ENCODE measurements at regions not wholly inside any gene's neighbourhood (a gene's known extent, or its start where the extent isn't known, plus 50 kb on each side); places are given as distances from the start of the nearest gene placed in this dataset.
"Not testable (repeated sequence)": the region's sequence is repeated elsewhere in the genome, so short reads cannot be mapped to it uniquely, and the experiment has no call there.

- Histone ChIP-seq H3K4me3 (no peak overlapping the region), H3K9ac (no peak overlapping the region), H3K4me1 (peaks cover 13% of the 10 kb centered on the region), H3F3A (ENCODE audit: low read depth) (no peaks in the 10 kb centered on the region), H3K27ac (no peak overlapping the region), H3K4me2 (peak overlapping the region; percentile 19), H3K27me3 (no peaks in the 10 kb centered on the region), H2AFZ (replicated peaks) (no peak overlapping the region), H4K20me1 (ENCODE audit: low read depth) (no peaks in the 10 kb centered on the region), H3K36me3 (no peaks in the 10 kb centered on the region), H3K79me2 (ENCODE audit: low read depth) (no peaks in the 10 kb centered on the region), H3K9me3 (ENCODE audit: low read depth) (no peaks in the 10 kb centered on the region)
- TF ChIP-seq CTCF (IDR thresholded peaks at IDR 0.05) (no peak), EZH2phosphoT487 (IDR thresholded peaks at IDR 0.05) (no peak), EZH2 (IDR thresholded peaks at IDR 0.05) (no peak)
- Mint-ChIP-seq H3K9me3 (peaks cover 5% of the 10 kb centered on the region), H3K4me3 (no peak overlapping the region), H3K27ac (no peak overlapping the region), H3K36me3 (no peaks in the 10 kb centered on the region), H3K27me3 (ENCODE audit: insufficient read depth, low read depth) (no peaks in the 10 kb centered on the region), H3K4me1 (peaks cover 7% of the 10 kb centered on the region)
- DNase-seq (ENCODE audit: low spot score) = no peak
Measured at GRCh38 chr22:34814260-34815025, 251.5 kb upstream of the ISX start.

GRCh38 chr22:34829485-34829884 is 236.5 kb upstream of the ISX start:
- Mint-ChIP-seq H3K4me3 (no peak overlapping the region), H3K4me1 (peaks cover 15% of the 10 kb centered on the region), H3K9me3 (no peaks in the 10 kb centered on the region), H3K27me3 (ENCODE audit: insufficient read depth, low read depth) (peaks cover 3% of the 10 kb centered on the region), H3K36me3 (no peaks in the 10 kb centered on the region), H3K27ac (no peak overlapping the region)
- Histone ChIP-seq H3K27ac (no peak overlapping the region), H3K4me3 (no peak overlapping the region), H3K4me1 (peaks cover 9% of the 10 kb centered on the region), H3K79me2 (ENCODE audit: low read depth) (no peaks in the 10 kb centered on the region), H2AFZ (replicated peaks) (no peak overlapping the region), H4K20me1 (ENCODE audit: low read depth) (no peaks in the 10 kb centered on the region), H3F3A (ENCODE audit: low read depth) (no peaks in the 10 kb centered on the region), H3K9ac (no peak overlapping the region), H3K9me3 (ENCODE audit: low read depth) (no peaks in the 10 kb centered on the region), H3K36me3 (no peaks in the 10 kb centered on the region), H3K4me2 (no peak overlapping the region), H3K27me3 (no peaks in the 10 kb centered on the region)
- TF ChIP-seq EZH2 (IDR thresholded peaks at IDR 0.05) (no peak), CTCF (IDR thresholded peaks at IDR 0.05) (no peak), EZH2phosphoT487 (IDR thresholded peaks at IDR 0.05) (no peak)
- DNase-seq (ENCODE audit: low spot score) = no peak

GRCh38 chr22:34834059-34834458 is 231.9 kb upstream of the ISX start:
- H3K36me3 ChIP-seq = no peaks in the 10 kb centered on the region
- H3K79me2 ChIP-seq (ENCODE audit: low read depth) = no peaks in the 10 kb centered on the region
- peak overlapping the region; percentile 15 for H2AFZ ChIP-seq (replicated peaks)
- Mint-ChIP-seq H3K4me1 (peaks cover 36% of the 10 kb centered on the region), H3K27me3 (ENCODE audit: insufficient read depth, low read depth) (peaks cover 2% of the 10 kb centered on the region), H3K27ac (no peak overlapping the region), H3K36me3 (no peaks in the 10 kb centered on the region), H3K4me3 (no peak overlapping the region), H3K9me3 (no peaks in the 10 kb centered on the region)
- no peak overlapping the region for H3K4me2 ChIP-seq
- H3K9ac ChIP-seq = no peak overlapping the region
- H3K27me3 ChIP-seq = no peaks in the 10 kb centered on the region
- peaks cover 12% of the 10 kb centered on the region for H3K4me1 ChIP-seq
- TF ChIP-seq CTCF (IDR thresholded peaks at IDR 0.05) (no peak), EZH2 (IDR thresholded peaks at IDR 0.05) (no peak), EZH2phosphoT487 (IDR thresholded peaks at IDR 0.05) (no peak)
- H3F3A ChIP-seq (ENCODE audit: low read depth) = no peaks in the 10 kb centered on the region
- H3K27ac ChIP-seq = no peak overlapping the region
- DNase-seq (ENCODE audit: low spot score) = peak; percentile 4
- H4K20me1 ChIP-seq (ENCODE audit: low read depth) = no peaks in the 10 kb centered on the region
- H3K9me3 ChIP-seq (ENCODE audit: low read depth) = no peaks in the 10 kb centered on the region
- no peak overlapping the region for H3K4me3 ChIP-seq

GRCh38 chr22:34834541-34834940 is 231.4 kb upstream of the ISX start:
- H3K9me3 ChIP-seq (ENCODE audit: low read depth); H3K4me3 ChIP-seq; H2AFZ ChIP-seq (replicated peaks); H3F3A ChIP-seq (ENCODE audit: low read depth); H3K4me3 Mint-ChIP-seq; H3K79me2 ChIP-seq (ENCODE audit: low read depth); H3K9ac ChIP-seq; H3K27me3 Mint-ChIP-seq (ENCODE audit: insufficient read depth, low read depth); H3K9me3 Mint-ChIP-seq; H3K36me3 ChIP-seq; H3K27ac ChIP-seq; H3K27me3 ChIP-seq; DNase-seq (ENCODE audit: low spot score); H3K4me2 ChIP-seq; H3K36me3 Mint-ChIP-seq; H3K27ac Mint-ChIP-seq; H4K20me1 ChIP-seq (ENCODE audit: low read depth): not testable (repeated sequence)
- peaks cover 12% of the 10 kb centered on the region for H3K4me1 ChIP-seq
- peaks cover 36% of the 10 kb centered on the region for H3K4me1 Mint-ChIP-seq
